GM21825 (cell line): ENCODE measurements at regions not wholly inside any gene's neighbourhood (a gene's known extent, or its start where the extent isn't known, plus 50 kb on each side); places are given as distances from the start of the nearest gene placed in this dataset.
A peak's percentile ranks its signal among the peaks of the same experiment; 100 is the strongest.
"Not testable (repeated sequence)": the region's sequence is repeated elsewhere in the genome, so short reads cannot be mapped to it uniquely, and the experiment has no call there.

Source experiments
- ATAC-seq: cut with Tn5 transposase; IDR thresholded peaks from one replicate; pipeline ENCODE4 v1.9.1; 2021; ENCODE audit warnings: mild to moderate bottlenecking, moderate library complexity; ENCODE audit not compliant: unreplicated experiment

DNA sequence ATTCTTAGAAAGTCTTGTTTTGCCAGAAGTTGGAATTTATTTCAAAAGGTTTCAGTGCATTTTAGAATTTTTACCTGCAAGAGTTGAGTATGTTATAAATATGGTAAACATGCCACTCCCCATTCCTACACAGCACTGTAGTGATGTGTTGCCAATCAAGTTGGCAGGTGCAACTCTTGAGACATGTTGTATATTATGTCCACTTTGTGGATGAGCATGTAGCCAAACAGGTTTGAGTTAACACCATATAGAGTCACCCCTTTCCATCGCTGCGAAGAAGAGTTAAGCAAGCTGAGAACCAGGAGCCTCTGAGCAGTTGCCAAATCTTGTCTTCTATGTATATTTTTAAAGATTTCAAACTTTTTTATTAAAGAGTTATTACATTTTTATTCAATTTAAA, 359.8 kb downstream of the LMO7 start:
- ATAC-seq = no peak

DNA sequence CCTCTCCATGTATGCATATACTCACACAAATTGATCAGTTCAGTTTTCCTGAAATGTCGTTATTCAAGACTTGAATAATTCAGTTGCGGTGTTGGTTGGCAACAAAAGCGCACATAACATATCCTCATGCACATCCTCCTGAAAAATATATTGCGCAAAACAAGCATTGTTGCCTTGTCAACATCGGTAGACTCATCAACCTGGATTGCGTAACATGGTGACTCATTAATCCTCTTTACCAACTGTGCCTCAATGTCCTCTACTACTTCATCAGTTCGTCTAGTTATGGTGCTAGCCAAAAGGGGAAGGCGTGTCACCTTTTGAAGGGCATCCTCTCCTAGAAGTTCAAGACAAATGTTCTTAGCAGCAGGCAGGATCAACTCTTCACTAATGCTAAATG, 357.7 kb downstream of the LMO7 start:
- ATAC-seq = no peak

DNA sequence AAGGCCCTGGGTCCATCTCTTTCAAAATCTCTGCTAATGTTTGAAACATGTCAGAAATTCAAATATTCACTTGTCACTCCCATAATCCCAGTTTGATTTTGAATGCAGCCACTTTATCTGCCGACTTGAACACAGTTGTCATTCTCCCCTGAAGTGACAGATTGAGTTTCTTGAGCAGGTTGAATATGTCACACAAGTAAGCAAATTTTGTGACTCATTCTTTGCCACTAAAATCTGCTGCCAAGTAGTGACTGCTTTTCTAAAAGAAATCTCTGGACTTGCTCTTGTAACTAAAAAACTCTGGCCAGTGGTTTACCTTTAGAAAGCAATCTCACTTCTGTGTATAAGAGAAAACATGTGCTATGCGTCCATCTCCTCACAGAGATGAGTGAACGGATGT, 357.1 kb downstream of the LMO7 start:
- ATAC-seq = no peak

DNA sequence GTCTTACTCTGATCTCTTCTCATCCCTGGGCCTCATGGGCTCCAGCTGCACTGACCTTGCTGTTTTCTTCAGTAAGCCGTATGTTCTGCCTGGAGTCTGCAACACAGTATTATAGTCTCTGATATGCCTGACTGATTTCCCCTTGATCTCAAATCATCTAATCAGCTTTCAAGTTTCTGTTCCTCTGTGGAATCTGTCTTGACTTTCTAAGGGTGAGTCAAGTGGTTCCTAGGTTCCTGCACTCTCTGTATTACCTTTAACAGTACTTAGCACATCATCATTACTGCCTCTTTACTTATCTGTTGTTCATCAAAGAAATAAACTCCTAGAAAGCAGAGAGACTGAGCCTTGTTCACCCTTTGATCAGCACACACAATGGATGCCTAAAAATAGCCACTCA, 350.7 kb downstream of the LMO7 start:
- ATAC-seq = peak; percentile 96

DNA sequence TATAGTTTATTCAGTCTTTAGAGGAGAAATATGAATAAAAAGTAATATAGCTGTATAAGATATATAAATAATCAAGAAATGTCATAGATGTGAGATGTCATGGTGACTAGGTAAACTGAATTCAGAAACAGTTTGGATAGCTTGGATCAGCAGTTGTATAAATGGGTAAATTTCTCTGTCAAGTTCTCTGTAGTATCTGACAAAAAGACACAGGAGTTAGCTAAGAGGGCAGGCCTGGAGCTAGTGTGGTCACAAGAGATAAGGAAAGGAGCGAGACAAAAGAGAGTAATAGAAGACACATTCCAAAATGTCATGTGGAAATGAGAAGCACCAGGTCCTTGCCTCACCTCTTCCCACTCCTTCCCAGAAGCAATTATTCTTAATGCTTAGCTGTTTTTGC, 349.0 kb downstream of the LMO7 start:
- no peak for ATAC-seq

DNA sequence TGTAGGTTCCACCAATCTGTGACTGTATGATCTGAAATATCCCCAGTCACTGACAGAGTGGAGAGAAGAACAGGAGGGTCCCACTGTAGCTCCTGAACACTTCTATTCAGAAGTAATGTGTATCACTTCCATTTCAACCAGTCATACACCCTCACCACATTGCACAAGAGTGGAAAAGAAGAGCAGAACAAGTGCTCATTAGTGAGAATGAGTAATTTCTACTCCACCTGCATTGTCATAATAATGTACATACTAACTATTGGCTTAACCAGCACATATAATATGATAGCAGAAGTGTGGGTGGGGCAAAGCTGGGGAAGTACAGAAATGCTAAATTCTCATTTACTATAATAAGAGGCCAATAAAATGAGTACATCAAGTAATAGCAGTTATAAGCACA, 342.7 kb downstream of the LMO7 start:
- no peak for ATAC-seq

DNA sequence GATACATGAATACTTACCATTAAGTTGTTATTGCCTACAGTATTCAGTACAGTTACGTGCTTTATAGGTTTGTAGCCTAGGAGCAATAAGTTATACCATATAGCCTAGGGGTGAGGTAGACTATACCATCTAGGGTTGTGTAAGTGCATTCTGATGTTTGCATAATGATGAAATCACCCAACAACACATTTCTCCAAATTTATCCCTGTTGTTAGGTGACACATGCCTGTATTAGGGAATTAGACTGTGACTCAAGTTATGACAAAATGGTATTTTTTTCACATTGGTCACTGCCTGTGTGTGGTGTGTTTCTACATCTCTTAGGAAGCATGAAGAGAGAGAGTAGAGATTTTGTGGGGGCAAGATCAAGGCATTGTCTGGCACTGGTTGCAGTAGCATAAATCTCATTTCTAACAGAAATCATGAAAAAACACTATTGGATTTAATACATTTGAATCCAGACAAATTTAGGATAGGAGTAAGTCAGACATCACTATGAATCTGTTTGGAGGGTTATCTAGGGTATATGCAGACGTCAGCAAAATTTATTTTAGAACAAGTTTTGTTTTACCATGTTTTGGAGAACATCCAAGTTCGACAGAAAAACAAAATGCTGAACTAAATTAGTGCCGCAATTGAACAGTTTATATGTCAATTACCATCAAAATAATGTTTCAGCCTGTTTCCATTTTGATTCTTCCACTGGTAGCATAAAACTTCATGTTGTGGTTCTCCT, 332.1 kb downstream of the LMO7 start:
- ATAC-seq = no peak

DNA sequence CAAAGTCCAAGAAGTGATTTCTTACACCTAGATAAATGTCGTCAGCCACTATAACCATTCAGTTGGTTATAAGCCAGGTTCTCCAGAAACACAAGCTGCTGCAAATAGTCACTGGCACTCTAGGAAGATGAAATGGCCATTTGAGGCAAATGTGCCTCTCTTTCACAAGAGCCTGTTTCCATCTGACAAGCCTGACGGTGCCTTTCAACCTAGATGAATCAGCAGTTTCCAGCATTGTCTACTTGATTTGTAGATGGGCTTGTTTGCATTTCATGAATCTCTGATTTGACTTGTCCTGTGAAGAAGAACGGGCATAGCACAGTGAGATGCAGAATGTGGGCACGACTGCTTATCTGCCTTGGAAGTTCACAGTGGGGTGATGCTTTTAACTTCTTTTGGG, 327.2 kb downstream of the LMO7 start:
- no peak for ATAC-seq

DNA sequence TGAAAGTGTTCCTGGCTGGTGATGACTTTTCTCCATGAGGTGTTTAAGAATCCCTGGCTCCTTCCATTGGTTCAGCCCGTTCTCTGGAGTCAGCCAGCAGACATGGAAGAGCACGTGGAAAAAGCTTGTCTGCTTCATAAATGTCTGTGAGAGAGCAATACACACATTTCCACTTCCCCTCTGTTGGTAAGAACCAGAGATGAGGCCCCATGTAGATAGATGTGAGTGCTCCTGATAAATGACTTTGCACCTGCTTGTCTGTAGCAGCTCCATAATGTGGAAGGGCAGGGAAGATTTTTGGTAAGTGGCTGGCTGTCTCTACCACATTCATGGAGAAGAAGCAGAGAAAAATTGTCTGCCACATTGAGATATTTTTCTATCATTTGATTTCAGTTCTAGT, 325.8 kb downstream of the LMO7 start:
- ATAC-seq = no peak

DNA sequence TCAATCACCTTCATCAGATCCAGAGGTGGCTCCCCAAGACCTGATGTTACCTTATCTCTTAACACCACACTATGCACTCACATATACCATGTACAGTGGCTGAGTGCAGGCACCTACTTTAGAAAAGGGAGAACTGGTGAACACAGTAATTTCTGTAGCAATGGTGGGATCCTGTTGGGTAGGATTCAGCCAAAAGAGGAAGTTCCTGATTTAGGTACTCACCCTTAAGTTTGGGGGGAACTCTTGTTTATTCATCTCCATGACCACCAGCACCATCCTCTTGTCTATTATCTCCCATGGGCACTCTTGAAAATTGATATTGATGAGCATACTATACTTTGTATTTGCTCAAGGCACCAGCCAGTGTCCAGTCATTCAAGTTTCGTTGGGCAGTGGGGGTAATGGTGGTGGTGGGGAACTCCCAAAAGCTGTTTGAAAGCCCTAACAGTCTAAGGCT, 324.4 kb downstream of the LMO7 start:
- peak; percentile 95 for ATAC-seq

DNA sequence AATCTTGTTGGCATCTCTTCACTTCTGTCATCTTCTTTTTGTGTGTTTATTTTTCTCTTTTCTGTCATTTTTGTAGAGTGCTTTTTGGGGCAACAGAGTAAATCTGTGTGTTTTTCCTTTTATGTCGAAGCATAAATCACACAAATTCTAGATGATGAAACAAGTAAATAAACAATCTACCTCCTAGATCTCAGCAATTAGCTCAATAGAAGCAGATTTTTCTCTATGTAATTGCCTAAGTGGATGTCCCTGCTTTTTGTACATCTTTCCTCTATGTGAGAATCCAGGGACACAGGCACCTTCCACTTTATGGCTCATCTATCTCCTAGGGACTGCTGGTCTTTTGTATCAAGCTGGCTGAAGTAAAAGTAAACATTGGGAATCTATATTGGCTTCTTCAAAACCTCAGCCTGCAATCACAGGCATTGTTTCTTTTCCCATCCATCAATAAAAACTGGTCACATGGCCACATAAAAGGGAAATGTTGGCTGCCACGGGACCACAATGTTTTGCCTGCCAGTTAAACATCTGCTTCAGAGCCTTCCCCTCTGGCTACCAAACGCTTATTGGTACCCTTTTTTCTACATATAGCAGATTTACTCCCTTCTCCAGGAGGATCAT, 323.8 kb downstream of the LMO7 start:
- ATAC-seq = peak; percentile 23

DNA sequence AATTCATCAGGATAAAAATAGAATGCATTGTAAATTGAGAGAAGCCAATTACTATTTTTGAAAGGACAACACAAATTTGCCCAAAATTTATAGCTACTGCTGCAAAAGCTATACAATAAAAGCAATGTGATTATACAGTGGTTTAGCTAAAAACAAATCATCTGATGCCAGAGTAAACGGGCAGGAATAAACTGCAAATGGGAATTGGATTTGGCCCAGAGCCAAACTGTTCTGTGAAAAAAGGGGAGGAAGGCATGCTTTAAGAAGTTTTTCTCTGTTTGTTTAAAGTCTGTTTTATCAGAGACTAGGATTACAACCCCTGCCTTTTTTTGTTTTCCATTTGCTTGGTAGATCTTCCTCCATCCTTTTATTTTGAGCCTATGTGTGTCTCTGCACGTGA, 317.5 kb downstream of the LMO7 start:
- not testable (repeated sequence) for ATAC-seq

DNA sequence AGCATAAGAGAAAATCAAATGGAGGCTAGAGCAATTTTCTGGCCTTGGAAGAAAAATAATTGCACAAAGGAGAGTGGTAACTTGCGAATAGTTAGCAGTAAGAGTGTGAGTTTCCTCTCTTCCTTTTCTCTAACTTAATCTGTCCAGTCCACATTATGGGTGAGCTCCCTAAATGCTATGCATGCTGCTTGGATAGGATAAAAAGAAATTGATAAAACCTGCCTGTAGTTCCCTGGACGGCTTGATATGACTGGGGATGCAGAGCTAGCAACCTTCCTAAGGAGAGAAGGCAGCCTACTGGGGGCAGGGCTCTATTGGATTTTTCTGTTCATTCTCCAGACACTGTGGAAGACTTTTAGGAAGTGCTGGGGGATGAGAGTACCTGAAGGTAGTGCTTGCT, 311.3 kb downstream of the LMO7 start:
- ATAC-seq = no peak

DNA sequence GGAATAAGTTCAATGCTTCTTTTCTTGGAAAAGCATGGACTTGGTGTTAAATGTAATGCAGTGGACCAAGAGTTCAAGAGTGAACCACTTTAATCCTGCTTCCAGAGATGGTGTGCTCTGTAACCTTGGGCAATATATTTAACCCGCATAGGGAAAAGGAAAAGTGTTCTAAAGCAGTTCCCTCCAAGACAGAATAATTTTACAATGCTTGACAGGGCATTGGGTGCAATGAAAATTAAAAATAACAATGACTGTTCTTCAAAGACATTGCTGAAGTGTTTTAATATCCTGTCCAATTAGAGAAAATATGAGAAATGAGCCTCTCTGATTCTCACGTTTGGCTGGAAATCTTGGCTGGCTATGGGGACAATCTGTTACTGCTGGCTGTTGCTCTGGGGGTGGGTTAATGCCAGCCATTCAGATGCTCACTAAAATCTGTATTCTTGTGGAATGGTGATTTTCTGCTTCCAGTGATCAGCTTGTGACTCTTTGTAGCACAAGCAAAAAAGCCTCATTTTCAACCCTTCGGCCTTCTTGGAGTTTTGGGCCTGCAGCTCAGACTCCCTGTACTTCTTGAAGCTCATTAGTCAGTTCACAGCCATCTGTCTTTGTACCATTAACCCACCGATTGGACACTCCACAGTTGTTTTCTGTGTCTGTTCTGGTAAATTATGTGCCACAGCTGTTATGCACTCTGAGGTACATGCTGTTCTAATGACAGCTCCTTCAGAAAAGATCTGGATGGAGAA, 310.6 kb downstream of the LMO7 start:
- no peak for ATAC-seq

DNA sequence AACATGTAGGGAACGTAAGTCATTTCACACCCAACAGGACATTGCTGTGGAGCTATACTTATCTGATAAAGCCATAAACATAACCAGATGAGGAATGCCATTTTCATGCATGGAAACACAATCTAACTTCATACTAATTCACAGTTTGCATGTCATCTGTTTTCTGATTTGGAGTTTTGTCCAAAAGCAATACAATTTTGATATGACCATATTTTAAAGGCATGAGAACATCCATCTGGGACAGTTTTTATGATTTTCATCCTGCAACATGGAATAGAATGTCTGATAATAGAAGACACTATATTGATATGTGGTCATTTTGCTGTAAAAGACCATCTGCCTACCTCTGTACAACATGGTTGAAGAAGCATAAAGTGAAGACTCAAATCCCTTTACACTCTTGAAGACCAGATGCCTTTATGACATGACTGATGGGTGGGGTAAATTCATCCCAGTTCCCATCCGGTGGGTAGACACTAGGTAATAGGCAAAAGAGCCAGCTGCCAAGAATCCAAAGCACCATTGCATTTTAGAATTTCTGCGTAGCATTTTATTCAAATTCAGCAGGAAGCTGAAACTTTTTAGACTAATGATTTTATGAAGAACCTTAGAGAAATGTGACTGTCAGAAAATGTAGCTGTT, 309.8 kb downstream of the LMO7 start:
- no peak for ATAC-seq

DNA sequence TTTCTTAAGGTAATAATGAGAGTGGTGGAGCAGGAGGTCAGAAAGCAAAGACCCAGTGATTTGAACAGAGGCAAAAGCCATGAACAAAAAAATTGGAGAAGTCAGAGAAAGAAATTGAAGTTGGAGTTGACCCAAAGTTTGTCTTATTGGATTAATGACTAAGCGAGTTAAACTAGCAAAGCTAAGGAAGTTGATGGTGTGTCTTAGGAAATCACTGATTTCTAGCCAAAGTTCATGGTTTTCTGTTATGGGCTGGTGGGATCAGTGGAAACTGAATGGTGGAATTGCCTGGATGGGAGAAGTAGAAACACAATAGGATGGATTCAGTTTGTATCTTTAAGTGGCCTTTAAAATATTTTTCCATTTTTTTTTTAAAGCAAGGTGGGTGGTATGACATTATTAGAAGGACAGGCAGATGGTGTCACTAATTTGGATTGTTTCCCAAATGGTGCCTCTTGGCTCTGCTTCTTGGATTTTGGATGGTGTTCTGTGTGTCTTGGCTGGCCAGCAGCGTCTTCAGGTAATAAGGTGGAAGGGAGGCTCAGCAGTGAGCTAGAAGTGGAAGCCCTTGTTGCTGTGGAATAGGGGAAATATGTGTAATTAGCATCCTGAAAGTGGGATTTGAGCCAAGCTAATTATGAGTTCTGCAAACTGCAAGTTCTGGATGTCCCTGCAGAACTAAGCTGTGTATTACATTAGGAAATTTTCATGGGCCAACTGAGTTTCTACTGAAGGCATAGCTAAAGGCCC, 302.9 kb downstream of the LMO7 start:
- no peak for ATAC-seq

DNA sequence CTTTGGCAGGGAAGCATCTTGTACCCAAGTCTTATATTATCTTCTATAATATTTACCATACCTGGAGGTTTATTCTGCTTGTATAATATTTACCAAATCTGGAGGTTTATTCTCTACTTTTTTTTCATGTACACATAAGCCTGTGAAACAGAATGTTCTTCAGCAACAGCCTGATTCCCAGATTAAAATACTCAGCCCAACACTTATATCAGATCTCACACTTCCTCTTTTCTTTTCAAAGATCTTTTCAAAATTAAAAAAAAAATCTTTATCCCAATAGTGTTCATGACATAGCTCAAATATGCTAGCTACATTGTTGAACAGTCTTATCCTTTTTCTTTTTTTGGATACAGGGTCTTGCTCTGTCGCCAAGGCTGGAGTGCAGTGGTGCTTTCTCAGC, 300.7 kb downstream of the LMO7 start:
- ATAC-seq = no peak

DNA sequence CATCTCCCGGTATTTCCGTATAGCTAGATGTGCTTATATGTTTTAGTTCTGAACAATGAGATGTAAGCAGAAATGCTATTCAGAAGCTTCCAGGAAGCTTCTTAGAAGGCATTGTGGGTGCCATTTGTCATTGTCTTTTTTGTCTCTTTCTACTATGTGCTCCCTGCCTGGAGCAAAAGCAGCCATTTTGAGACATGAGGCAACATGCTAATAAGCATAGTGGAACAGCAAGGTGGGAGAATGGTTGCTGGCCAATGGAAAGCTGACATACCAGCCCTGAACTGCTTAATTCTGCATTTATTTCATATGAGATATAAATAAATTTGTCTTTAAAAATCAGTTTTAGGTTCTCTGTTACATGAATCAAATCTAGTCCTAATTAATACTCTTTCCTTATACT, 299.7 kb downstream of the LMO7 start:
- no peak for ATAC-seq

DNA sequence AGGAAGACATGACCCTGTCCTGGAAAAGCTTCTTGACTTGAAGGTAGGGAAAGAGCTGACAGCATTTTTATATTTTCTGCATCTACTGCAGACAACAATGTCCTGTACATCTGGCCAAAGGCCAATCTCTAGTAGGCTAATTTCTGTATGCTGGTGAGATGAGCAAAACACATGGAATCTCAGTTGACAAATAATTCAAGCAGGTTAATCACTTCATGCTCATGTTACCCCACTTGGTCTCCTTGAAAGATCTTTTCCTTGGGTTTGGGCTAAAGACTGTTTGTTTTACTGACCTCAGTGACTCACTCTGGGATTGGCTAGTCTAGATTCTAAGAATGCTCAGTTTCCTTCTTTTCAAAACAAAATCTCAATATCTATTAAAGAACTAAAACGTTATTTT, 298.8 kb downstream of the LMO7 start:
- ATAC-seq = no peak

DNA sequence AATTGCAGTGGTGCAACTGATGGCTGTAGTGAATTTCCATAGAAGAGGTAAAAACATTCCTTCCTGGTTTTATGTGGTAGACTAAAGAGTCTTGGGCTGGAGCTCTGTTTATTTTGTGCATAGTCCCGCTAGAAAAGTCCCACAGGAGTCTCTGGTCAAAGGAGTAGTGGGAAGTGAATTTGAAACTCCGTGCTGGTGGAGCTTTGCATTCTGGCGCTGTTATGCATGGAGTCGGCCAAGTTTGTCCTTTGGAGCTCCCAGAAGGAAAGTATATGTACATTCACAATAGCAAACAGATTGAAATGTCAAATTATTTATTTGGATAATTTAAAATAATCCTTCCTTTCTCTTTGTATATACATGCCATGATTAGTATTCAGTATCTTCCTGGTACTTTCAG, 296.5 kb downstream of the LMO7 start:
- no peak for ATAC-seq

DNA sequence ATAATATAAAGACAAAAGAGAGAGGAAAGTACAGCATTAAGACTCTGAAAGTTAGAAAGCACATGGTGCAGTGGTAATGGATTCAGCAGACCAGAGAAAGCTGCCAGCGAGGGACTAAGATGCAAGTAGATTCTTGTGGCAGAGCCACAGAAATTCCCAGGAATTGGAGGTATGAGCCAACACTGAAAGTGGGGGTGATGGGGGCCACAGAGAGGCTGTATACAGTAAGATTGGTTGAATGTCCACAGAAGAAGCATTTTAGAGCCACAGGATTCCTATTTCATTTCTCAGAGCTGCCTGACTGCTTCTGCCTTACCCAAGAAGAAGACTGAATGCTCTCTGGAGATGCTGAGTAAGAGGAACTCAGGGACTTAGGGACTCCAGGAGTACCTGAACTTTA, 295.0 kb downstream of the LMO7 start:
- ATAC-seq = no peak
